Astrocyte (in vitro differentiated cells and primary cell): ENCODE measurements at regions not wholly inside any gene's neighbourhood (a gene's known extent, or its start where the extent isn't known, plus 50 kb on each side); places are given as distances from the start of the nearest gene placed in this dataset.

ENCODE experiments used
- EZH2 ChIP-seq: IDR thresholded peaks from 2 replicates; pipeline ENCODE4 v1.6.1; 2012; ENCODE audit warnings: mild to moderate bottlenecking, low read length, inconsistent platforms; ENCODE audit not compliant: insufficient read depth
- TF ChIP-seq, protein P1 (sequence below): IDR thresholded peaks from 2 replicates; pipeline ENCODE4 v1.5.1; 2011; ENCODE audit warnings: low read depth, mild to moderate bottlenecking, inconsistent platforms, low read length, moderate library complexity; ENCODE audit not compliant: insufficient read depth

DNA sequence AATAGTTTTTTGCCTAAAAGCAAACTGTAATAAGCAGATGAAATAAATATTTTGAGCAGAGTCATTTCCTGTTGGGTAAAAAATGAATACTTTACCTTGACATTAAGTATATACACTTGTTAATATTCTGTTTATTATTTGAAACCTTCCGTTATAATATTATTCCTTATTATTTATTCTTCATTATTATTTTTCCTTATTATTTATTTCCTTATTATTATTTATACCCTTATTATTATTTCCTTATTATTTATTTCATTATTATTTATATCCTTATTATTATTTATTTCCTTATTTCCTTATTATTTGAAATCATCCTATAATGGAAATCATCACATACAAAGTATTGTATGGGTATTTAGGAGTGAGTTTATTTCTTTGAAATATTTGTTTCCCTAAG, 232.2 kb upstream of the RBBP8 start:
- TF ChIP-seq, protein P1, sequence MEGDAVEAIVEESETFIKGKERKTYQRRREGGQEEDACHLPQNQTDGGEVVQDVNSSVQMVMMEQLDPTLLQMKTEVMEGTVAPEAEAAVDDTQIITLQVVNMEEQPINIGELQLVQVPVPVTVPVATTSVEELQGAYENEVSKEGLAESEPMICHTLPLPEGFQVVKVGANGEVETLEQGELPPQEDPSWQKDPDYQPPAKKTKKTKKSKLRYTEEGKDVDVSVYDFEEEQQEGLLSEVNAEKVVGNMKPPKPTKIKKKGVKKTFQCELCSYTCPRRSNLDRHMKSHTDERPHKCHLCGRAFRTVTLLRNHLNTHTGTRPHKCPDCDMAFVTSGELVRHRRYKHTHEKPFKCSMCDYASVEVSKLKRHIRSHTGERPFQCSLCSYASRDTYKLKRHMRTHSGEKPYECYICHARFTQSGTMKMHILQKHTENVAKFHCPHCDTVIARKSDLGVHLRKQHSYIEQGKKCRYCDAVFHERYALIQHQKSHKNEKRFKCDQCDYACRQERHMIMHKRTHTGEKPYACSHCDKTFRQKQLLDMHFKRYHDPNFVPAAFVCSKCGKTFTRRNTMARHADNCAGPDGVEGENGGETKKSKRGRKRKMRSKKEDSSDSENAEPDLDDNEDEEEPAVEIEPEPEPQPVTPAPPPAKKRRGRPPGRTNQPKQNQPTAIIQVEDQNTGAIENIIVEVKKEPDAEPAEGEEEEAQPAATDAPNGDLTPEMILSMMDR = no peak
- no peak for TF ChIP-seq EZH2
